Effector memory CD8-positive, alpha-beta T cell (primary cell): ENCODE measurements at regions not wholly inside any gene's neighbourhood (a gene's known extent, or its start where the extent isn't known, plus 50 kb on each side); places are given as distances from the start of the nearest gene placed in this dataset.

Source experiments
- ATAC-seq: fragments of 150-1000 bp; cut with Tn5 transposase; replicated peaks from 2 replicates; pipeline ENCODE4 v1.10.0; 2021; ENCODE audit warnings: mild to moderate bottlenecking, moderate library complexity
- DNase-seq, 3 experiments: peaks; one replicate each; pipeline ENCODE4 v3.0.0; 2021
- H3K27ac Mint-ChIP-seq, 2 donors: one replicate each; pipeline ENCODE4 v1.8.0; 2022; ENCODE audit warnings: mild to moderate bottlenecking in 2 of 2, mixed read lengths in 2 of 2, moderate library complexity in 2 of 2
- H3K27me3 Mint-ChIP-seq, 2 donors: one replicate each; pipeline ENCODE4 v1.8.0; 2022; ENCODE audit warnings: mixed read lengths in 2 of 2
- H3K36me3 Mint-ChIP-seq: one replicate; pipeline ENCODE4 v1.8.0; 2022; ENCODE audit warnings: mild to moderate bottlenecking, moderate library complexity, mixed read lengths; ENCODE audit not compliant: insufficient read depth
- H3K4me1 Mint-ChIP-seq, 2 donors: one replicate each; pipeline ENCODE4 v1.8.0; 2022; ENCODE audit warnings: low read depth in 2 of 2, mixed read lengths in 2 of 2
- H3K4me3 Mint-ChIP-seq, 2 donors: one replicate each; pipeline ENCODE4 v1.8.0; 2022; ENCODE audit warnings: mild to moderate bottlenecking in 2 of 2, mixed read lengths in 2 of 2, moderate library complexity in 2 of 2
- H3K9me3 Mint-ChIP-seq, 2 donors: one replicate each; pipeline ENCODE4 v1.8.0; 2022; ENCODE audit warnings: mixed read lengths in 2 of 2

GRCh38 chr6:113540466-113540865 lies 316.7 kb upstream of the MARCKS start:
- Mint-ChIP-seq H3K27me3 (no peaks in the 10 kb centered on the region), H3K36me3 (peaks cover 3% of the 10 kb centered on the region), H3K9me3 (peaks cover 0 to 2% of the 10 kb centered on the region in 2 donors), H3K4me3 (no peak overlapping the region), H3K4me1 (no peaks in the 10 kb centered on the region), H3K27ac (no peak overlapping the region)
- ATAC-seq (no peak), DNase-seq (no peak)

- H3K27me3 Mint-ChIP-seq = no peaks in the 10 kb centered on the region
- no peak overlapping the region for H3K27ac Mint-ChIP-seq
- H3K36me3 Mint-ChIP-seq = no peaks in the 10 kb centered on the region
- ATAC-seq (no peak), DNase-seq (no peak)
- H3K4me1 Mint-ChIP-seq = no peaks in the 10 kb centered on the region
- no peak overlapping the region for H3K4me3 Mint-ChIP-seq
- H3K9me3 Mint-ChIP-seq = peaks cover 2 to 7% of the 10 kb centered on the region in 2 donors
Observed at GRCh38 chr6:113551168-113551567, 306.0 kb upstream of the MARCKS start.

GRCh38 chr6:113556775-113557174 lies 300.4 kb upstream of the MARCKS start:
- Mint-ChIP-seq H3K9me3 (no peaks in the 10 kb centered on the region), H3K27ac (no peak overlapping the region), H3K4me3 (no peak overlapping the region), H3K4me1 (no peaks in the 10 kb centered on the region), H3K36me3 (no peaks in the 10 kb centered on the region), H3K27me3 (no peaks in the 10 kb centered on the region)
- ATAC-seq (no peak), DNase-seq (no peak)

- DNase-seq (no peak), ATAC-seq (no peak)
- no peak overlapping the region for H3K27ac Mint-ChIP-seq
- no peaks in the 10 kb centered on the region for H3K27me3 Mint-ChIP-seq
- H3K4me1 Mint-ChIP-seq = no peaks in the 10 kb centered on the region
- H3K4me3 Mint-ChIP-seq = no peak overlapping the region
- H3K36me3 Mint-ChIP-seq = no peaks in the 10 kb centered on the region
- no peaks in the 10 kb centered on the region for H3K9me3 Mint-ChIP-seq
Observed at GRCh38 chr6:113558431-113558830, 298.7 kb upstream of the MARCKS start.

GRCh38 chr6:113558966-113559365 lies 298.2 kb upstream of the MARCKS start:
- H3K36me3 Mint-ChIP-seq = no peaks in the 10 kb centered on the region
- H3K4me3 Mint-ChIP-seq = no peak overlapping the region
- no peak for DNase-seq
- no peaks in the 10 kb centered on the region for H3K4me1 Mint-ChIP-seq
- no peaks in the 10 kb centered on the region for H3K9me3 Mint-ChIP-seq
- no peak for ATAC-seq
- H3K27me3 Mint-ChIP-seq = no peaks in the 10 kb centered on the region
- no peak overlapping the region for H3K27ac Mint-ChIP-seq

- Mint-ChIP-seq H3K36me3 (no peaks in the 10 kb centered on the region), H3K27ac (no peak overlapping the region), H3K27me3 (no peaks in the 10 kb centered on the region), H3K4me3 (no peak overlapping the region), H3K9me3 (no peaks in the 10 kb centered on the region), H3K4me1 (no peaks in the 10 kb centered on the region)
- DNase-seq = no peak
- no peak for ATAC-seq
Observed at GRCh38 chr6:113560376-113560775, 296.8 kb upstream of the MARCKS start.

- H3K36me3 Mint-ChIP-seq = no peaks in the 10 kb centered on the region
- DNase-seq = no peak
- ATAC-seq = no peak
- no peaks in the 10 kb centered on the region for H3K27me3 Mint-ChIP-seq
- no peaks in the 10 kb centered on the region for H3K9me3 Mint-ChIP-seq
- H3K27ac Mint-ChIP-seq = no peak overlapping the region
- H3K4me3 Mint-ChIP-seq = no peak overlapping the region
- H3K4me1 Mint-ChIP-seq = no peaks in the 10 kb centered on the region
Observed at GRCh38 chr6:113560908-113561307, 296.2 kb upstream of the MARCKS start.

GRCh38 chr6:113562248-113562647 lies 294.9 kb upstream of the MARCKS start:
- no peak overlapping the region for H3K27ac Mint-ChIP-seq
- no peaks in the 10 kb centered on the region for H3K9me3 Mint-ChIP-seq
- H3K36me3 Mint-ChIP-seq = no peaks in the 10 kb centered on the region
- DNase-seq (no peak), ATAC-seq (no peak)
- no peak overlapping the region for H3K4me3 Mint-ChIP-seq
- H3K4me1 Mint-ChIP-seq = no peaks in the 10 kb centered on the region
- H3K27me3 Mint-ChIP-seq = no peaks in the 10 kb centered on the region

- Mint-ChIP-seq H3K27me3 (no peaks in the 10 kb centered on the region), H3K36me3 (no peaks in the 10 kb centered on the region), H3K9me3 (no peaks in the 10 kb centered on the region), H3K4me3 (no peak overlapping the region), H3K4me1 (no peaks in the 10 kb centered on the region), H3K27ac (no peak overlapping the region)
- no peak for ATAC-seq
- no peak for DNase-seq
Observed at GRCh38 chr6:113564371-113565171, 292.6 kb upstream of the MARCKS start.

GRCh38 chr6:113565306-113565705 lies 291.8 kb upstream of the MARCKS start:
- H3K4me3 Mint-ChIP-seq = no peak overlapping the region
- ATAC-seq = no peak
- no peak for DNase-seq
- H3K36me3 Mint-ChIP-seq = no peaks in the 10 kb centered on the region
- H3K9me3 Mint-ChIP-seq = no peaks in the 10 kb centered on the region
- no peaks in the 10 kb centered on the region for H3K4me1 Mint-ChIP-seq
- H3K27me3 Mint-ChIP-seq = no peaks in the 10 kb centered on the region
- H3K27ac Mint-ChIP-seq = no peak overlapping the region

GRCh38 chr6:113570161-113570560 lies 287.0 kb upstream of the MARCKS start:
- Mint-ChIP-seq H3K4me3 (no peak overlapping the region), H3K27me3 (no peaks in the 10 kb centered on the region), H3K9me3 (peaks cover 0 to 6% of the 10 kb centered on the region in 2 donors), H3K27ac (no peak overlapping the region), H3K36me3 (no peaks in the 10 kb centered on the region), H3K4me1 (no peaks in the 10 kb centered on the region)
- DNase-seq (no peak), ATAC-seq (no peak)

- Mint-ChIP-seq H3K4me3 (no peak overlapping the region), H3K9me3 (peaks cover 0 to 6% of the 10 kb centered on the region in 2 donors), H3K4me1 (no peaks in the 10 kb centered on the region), H3K27me3 (no peaks in the 10 kb centered on the region), H3K27ac (no peak overlapping the region), H3K36me3 (no peaks in the 10 kb centered on the region)
- ATAC-seq = no peak
- DNase-seq = no peak
Observed at GRCh38 chr6:113570641-113571040, 286.5 kb upstream of the MARCKS start.

- H3K27ac Mint-ChIP-seq = no peak overlapping the region
- no peak for ATAC-seq
- H3K36me3 Mint-ChIP-seq = no peaks in the 10 kb centered on the region
- no peaks in the 10 kb centered on the region for H3K4me1 Mint-ChIP-seq
- peaks cover 0 to 6% of the 10 kb centered on the region in 2 donors for H3K9me3 Mint-ChIP-seq
- no peak for DNase-seq
- H3K27me3 Mint-ChIP-seq = no peaks in the 10 kb centered on the region
- no peak overlapping the region for H3K4me3 Mint-ChIP-seq
Observed at GRCh38 chr6:113574147-113574546, 283.0 kb upstream of the MARCKS start.

GRCh38 chr6:113576310-113576709 lies 280.8 kb upstream of the MARCKS start:
- no peaks in the 10 kb centered on the region for H3K4me1 Mint-ChIP-seq
- no peaks in the 10 kb centered on the region for H3K36me3 Mint-ChIP-seq
- no peak overlapping the region for H3K4me3 Mint-ChIP-seq
- no peak overlapping the region for H3K27ac Mint-ChIP-seq
- DNase-seq (no peak), ATAC-seq (no peak)
- H3K9me3 Mint-ChIP-seq = peaks cover 0 to 4% of the 10 kb centered on the region in 2 donors
- no peaks in the 10 kb centered on the region for H3K27me3 Mint-ChIP-seq
